SK-N-SH (cell line): ENCODE measurements at regions not wholly inside any gene's neighbourhood (a gene's known extent, or its start where the extent isn't known, plus 50 kb on each side); places are given as distances from the start of the nearest gene placed in this dataset.

ENCODE experiments used
- CTCF ChIA-PET: fragments of 300-600, 350-600 bp; formaldehyde crosslinking; extraction: SDS; loops from one replicate; lab custom pipeline; 2021; lab: Yijun Ruan, JAX
- POLR2A ChIA-PET: fragments of 350-600 bp; sonication (Branson Sonifier 250); formaldehyde crosslinking; extraction: SDS; loops from one replicate; lab custom pipeline; 2020; ENCODE audit warnings: antibody characterized with exemption, inconsistent platforms; lab: Yijun Ruan, JAX
- DNase-seq: peaks from one replicate; pipeline ENCODE4 v3.0.0; 2012
- H2AFZ ChIP-seq: fragments of 200-600 bp; sonication (generic); 2 replicates; pipeline ENCODE4 v1.8.1; 2016; ENCODE audit warnings: antibody characterized with exemption, mild to moderate bottlenecking, low read depth
- H3F3A ChIP-seq: fragments of 200-600 bp; sonication (generic); replicated peaks from 2 replicates; pipeline ENCODE3; 2016; ENCODE audit warnings: antibody characterized with exemption, mild to moderate bottlenecking; ENCODE audit not compliant: insufficient read depth
- H3K27ac ChIP-seq, 2 experiments: fragments of 200-500 bp in 1 of 2; fragments of 200-600 bp in 1 of 2; sonication (Bioruptor generic) in 1 of 2; sonication (generic), shearing (Covaris generic) in 1 of 2; 2 replicates each; pipeline versions ENCODE4 v1.5.1 to v1.6.1; 2014 to 2016; ENCODE audit warnings: low read depth in 2 of 2, inconsistent platforms in 1 of 2, low read length in 1 of 2, mild to moderate bottlenecking in 1 of 2, mixed read lengths in 1 of 2
- H3K27me3 ChIP-seq: fragments of 200-600 bp; sonication (generic), shearing (Covaris generic); 2 replicates; pipeline ENCODE4 v1.6.1; 2016; ENCODE audit warnings: mixed run types; ENCODE audit not compliant: insufficient read depth
- H3K36me3 ChIP-seq, 2 experiments: fragments of 200-500 bp in 1 of 2; fragments of 200-600 bp in 1 of 2; sonication (Bioruptor generic) in 1 of 2; sonication (generic) in 1 of 2; replicated peaks in 1 of 2; 2 replicates each; pipeline versions ENCODE3 to v1.5.1; 2014 to 2016; ENCODE audit warnings: low read length in 1 of 2, mild to moderate bottlenecking in 1 of 2; ENCODE audit not compliant: insufficient read depth in 2 of 2, control insufficient read depth in 1 of 2
- H3K4me1 ChIP-seq, 2 experiments: fragments of 200-500 bp in 1 of 2; fragments of 200-600 bp in 1 of 2; sonication (Bioruptor generic) in 1 of 2; sonication (generic), shearing (Covaris generic) in 1 of 2; 2 replicates each; pipeline versions ENCODE4 v1.5.1 to v1.6.1; 2014 to 2016; ENCODE audit warnings: low read depth in 1 of 2, low read length in 1 of 2, mixed run types in 1 of 2; ENCODE audit not compliant: insufficient read depth in 2 of 2, control insufficient read depth in 1 of 2
- H3K4me2 ChIP-seq: fragments of 200-600 bp; sonication (generic), shearing (Covaris generic); 2 replicates; pipeline ENCODE4 v1.6.1; 2017; ENCODE audit warnings: mixed run types
- H3K4me3 ChIP-seq, 2 experiments: fragments of 200-500 bp in 1 of 2; fragments of 200-600 bp in 1 of 2; sonication (Bioruptor generic) in 1 of 2; sonication (generic), shearing (Covaris generic) in 1 of 2; 2 replicates each; pipeline versions ENCODE4 v1.5.1 to v1.8.1; 2014 to 2016; ENCODE audit warnings: low read depth in 2 of 2, inconsistent platforms in 1 of 2, low read length in 1 of 2, mild to moderate bottlenecking in 1 of 2, mixed read lengths in 1 of 2, moderate library complexity in 1 of 2
- H3K79me2 ChIP-seq: fragments of 200-600 bp; sonication (generic); 2 replicates; pipeline ENCODE4 v1.8.1; 2017; ENCODE audit warnings: mild to moderate bottlenecking; ENCODE audit not compliant: insufficient read depth
- H3K9ac ChIP-seq: fragments of 200-600 bp; sonication (generic); 2 replicates; pipeline ENCODE4 v1.6.1; 2017; ENCODE audit warnings: mixed run types
- H3K9me2 ChIP-seq: fragments of 200-600 bp; sonication (generic); 2 replicates; pipeline ENCODE4 v1.6.1; 2017; ENCODE audit warnings: mixed run types
- H3K9me3 ChIP-seq: fragments of 200-600 bp; sonication (generic); 2 replicates; pipeline ENCODE4 v1.6.1; 2017; ENCODE audit warnings: mixed run types, mild to moderate bottlenecking, moderate library complexity
- H4K20me1 ChIP-seq: fragments of 200-600 bp; sonication (generic); 2 replicates; pipeline ENCODE4 v1.6.1; 2017; ENCODE audit warnings: mild to moderate bottlenecking, mixed run types; ENCODE audit not compliant: insufficient read depth
- CTCF ChIP-seq: fragments of 200-600 bp; sonication (generic); IDR thresholded peaks from 2 replicates; pipeline ENCODE4 v1.6.1; 2017; ENCODE audit warnings: antibody characterized with exemption, mild to moderate bottlenecking, moderate library complexity
- EZH2phosphoT487 ChIP-seq: fragments of 200-600 bp; sonication (generic); IDR thresholded peaks from 2 replicates; pipeline ENCODE4 v1.6.1; 2017; ENCODE audit warnings: low read depth, mixed run types, mild to moderate bottlenecking, antibody characterized with exemption, moderate library complexity, borderline replicate concordance
- FOXM1 ChIP-seq: IDR thresholded peaks from 2 replicates; pipeline ENCODE4 v1.4.0; 2012; ENCODE audit warnings: low read depth, mild to moderate bottlenecking
- IRF3 ChIP-seq: fragments of 150-350 bp; IDR thresholded peaks from 2 replicates; pipeline ENCODE4 v1.6.1; 2016; ENCODE audit warnings: mild to moderate bottlenecking, low read depth, low read length
- MXI1 ChIP-seq: IDR thresholded peaks from 2 replicates; pipeline ENCODE4 v1.6.1; 2012; ENCODE audit warnings: mild to moderate bottlenecking, low read depth, low read length, improper control_type of control experiment
- NRF1 ChIP-seq: IDR thresholded peaks from 2 replicates; pipeline ENCODE4 v1.6.1; 2012; ENCODE audit warnings: low read depth, mild to moderate bottlenecking, low read length
- PBX3 ChIP-seq: IDR thresholded peaks from 2 replicates; pipeline ENCODE4; 2012
- RCOR1 ChIP-seq: fragments of 150-350 bp; IDR thresholded peaks from 2 replicates; pipeline ENCODE4 v1.6.1; 2017; ENCODE audit warnings: antibody characterized with exemption, low read length
- RFX5 ChIP-seq: IDR thresholded peaks from 2 replicates; pipeline ENCODE4 v1.6.1; 2012; ENCODE audit warnings: mild to moderate bottlenecking, improper control_type of control experiment, low read length
- SIN3A ChIP-seq: IDR thresholded peaks from 2 replicates; pipeline ENCODE4 v1.6.1; 2012; ENCODE audit warnings: low read depth, mild to moderate bottlenecking, low read length, moderate library complexity, borderline replicate concordance
- TEAD4 ChIP-seq: IDR thresholded peaks from 2 replicates; pipeline ENCODE4 v1.4.0; 2012; ENCODE audit warnings: mild to moderate bottlenecking, borderline replicate concordance; ENCODE audit not compliant: insufficient read depth
- ZBTB33 ChIP-seq: IDR thresholded peaks from 2 replicates; pipeline ENCODE4 v1.4.0; 2012; ENCODE audit warnings: low read depth, borderline replicate concordance
- WGBS: methylation state at CpG from one replicate; pipeline ENCODE4 v1.1.6; 2017; ENCODE audit warnings: low lambda C conversion rate; 5-methylcytosine and 5-hydroxymethylcytosine counted together
- TF ChIP-seq, protein P1 (sequence below): IDR thresholded peaks from 2 replicates; pipeline ENCODE4 v1.4.0; 2012; ENCODE audit warnings: low read depth, borderline replicate concordance
- TF ChIP-seq, protein P2 (sequence below): IDR thresholded peaks from 2 replicates; pipeline ENCODE4 v1.6.1; 2012; ENCODE audit warnings: mild to moderate bottlenecking, low read depth, low read length, moderate library complexity

DNA sequence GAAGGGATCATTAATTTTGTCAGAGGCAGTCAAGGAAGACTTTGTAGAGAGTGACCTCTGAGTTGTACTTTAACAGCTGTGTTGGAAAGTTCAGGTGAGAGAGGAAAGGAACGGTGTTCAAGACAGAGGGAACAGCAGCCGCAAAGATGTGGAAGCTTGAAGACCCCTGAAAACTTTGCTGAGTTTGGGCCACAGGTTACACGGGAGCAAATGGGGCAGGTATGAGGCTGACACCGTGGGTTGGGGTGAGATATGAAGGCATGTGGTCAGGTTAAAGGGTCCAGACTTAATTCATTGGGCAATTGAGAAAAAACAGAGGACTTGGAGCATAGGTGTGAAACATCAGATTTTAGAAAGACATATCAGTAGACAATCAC lies 72.0 kb upstream of the SERP2 start:
- Histone ChIP-seq H3K4me1 (peaks cover 19 to 32% of the 10 kb centered on the region in 2 experiments), H3K4me2 (no peak overlapping the region; the same call in 1 of the 2 replicates), H3F3A (peaks cover 18% of the 10 kb centered on the region), H4K20me1 (no peaks in the 10 kb centered on the region), H3K4me3 (no peak overlapping the region), H3K9me2 (no peaks in the 10 kb centered on the region), H3K27ac (peak overlapping the region in 1 of 2 experiments; percentile 75; a peak in 3 of 4 replicates), H3K79me2 (no peaks in the 10 kb centered on the region), H2AFZ (no peak overlapping the region), H3K9ac (no peak overlapping the region), H3K36me3 (no peaks in the 10 kb centered on the region), H3K9me3 (no peaks in the 10 kb centered on the region), H3K27me3 (no peaks in the 10 kb centered on the region)
- ChIA-PET POLR2A (no interaction called here), CTCF (interaction anchor here (0.5 kb wide), 1 partner anchor 27 kb away, joined by 3 read pairs; no protein-coding TSS in a partner anchor)
- no peak for TF ChIP-seq SIN3A
- no peak for TF ChIP-seq FOXM1
- TF ChIP-seq, protein P1, sequence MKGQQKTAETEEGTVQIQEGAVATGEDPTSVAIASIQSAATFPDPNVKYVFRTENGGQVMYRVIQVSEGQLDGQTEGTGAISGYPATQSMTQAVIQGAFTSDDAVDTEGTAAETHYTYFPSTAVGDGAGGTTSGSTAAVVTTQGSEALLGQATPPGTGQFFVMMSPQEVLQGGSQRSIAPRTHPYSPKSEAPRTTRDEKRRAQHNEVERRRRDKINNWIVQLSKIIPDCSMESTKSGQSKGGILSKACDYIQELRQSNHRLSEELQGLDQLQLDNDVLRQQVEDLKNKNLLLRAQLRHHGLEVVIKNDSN = no peak
- TF ChIP-seq IRF3 = no peak
- TF ChIP-seq NRF1 = no peak
- TF ChIP-seq, protein P2, sequence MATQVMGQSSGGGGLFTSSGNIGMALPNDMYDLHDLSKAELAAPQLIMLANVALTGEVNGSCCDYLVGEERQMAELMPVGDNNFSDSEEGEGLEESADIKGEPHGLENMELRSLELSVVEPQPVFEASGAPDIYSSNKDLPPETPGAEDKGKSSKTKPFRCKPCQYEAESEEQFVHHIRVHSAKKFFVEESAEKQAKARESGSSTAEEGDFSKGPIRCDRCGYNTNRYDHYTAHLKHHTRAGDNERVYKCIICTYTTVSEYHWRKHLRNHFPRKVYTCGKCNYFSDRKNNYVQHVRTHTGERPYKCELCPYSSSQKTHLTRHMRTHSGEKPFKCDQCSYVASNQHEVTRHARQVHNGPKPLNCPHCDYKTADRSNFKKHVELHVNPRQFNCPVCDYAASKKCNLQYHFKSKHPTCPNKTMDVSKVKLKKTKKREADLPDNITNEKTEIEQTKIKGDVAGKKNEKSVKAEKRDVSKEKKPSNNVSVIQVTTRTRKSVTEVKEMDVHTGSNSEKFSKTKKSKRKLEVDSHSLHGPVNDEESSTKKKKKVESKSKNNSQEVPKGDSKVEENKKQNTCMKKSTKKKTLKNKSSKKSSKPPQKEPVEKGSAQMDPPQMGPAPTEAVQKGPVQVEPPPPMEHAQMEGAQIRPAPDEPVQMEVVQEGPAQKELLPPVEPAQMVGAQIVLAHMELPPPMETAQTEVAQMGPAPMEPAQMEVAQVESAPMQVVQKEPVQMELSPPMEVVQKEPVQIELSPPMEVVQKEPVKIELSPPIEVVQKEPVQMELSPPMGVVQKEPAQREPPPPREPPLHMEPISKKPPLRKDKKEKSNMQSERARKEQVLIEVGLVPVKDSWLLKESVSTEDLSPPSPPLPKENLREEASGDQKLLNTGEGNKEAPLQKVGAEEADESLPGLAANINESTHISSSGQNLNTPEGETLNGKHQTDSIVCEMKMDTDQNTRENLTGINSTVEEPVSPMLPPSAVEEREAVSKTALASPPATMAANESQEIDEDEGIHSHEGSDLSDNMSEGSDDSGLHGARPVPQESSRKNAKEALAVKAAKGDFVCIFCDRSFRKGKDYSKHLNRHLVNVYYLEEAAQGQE = no peak
- no peak for TF ChIP-seq TEAD4
- no peak for TF ChIP-seq CTCF
- TF ChIP-seq PBX3 = no peak
- no peak for TF ChIP-seq EZH2phosphoT487
- TF ChIP-seq ZBTB33 = no peak
- TF ChIP-seq RFX5 = no peak
- TF ChIP-seq RCOR1 = no peak
- TF ChIP-seq MXI1 = no peak
- WGBS = 96% methylated on average over 4 of the region's 4 CpGs
- DNase-seq = no peak
